Stimulated activated CD8-positive, alpha-beta memory T cell treated with anti-CD3 and anti-CD28 coated beads, Interleukin-4, amount 100 ng/mL, for 48 hours (primary cell): ENCODE measurements at regions not wholly inside any gene's neighbourhood (a gene's known extent, or its start where the extent isn't known, plus 50 kb on each side); places are given as distances from the start of the nearest gene placed in this dataset.

ENCODE experiments used
- DNase-seq: peaks from one replicate; pipeline ENCODE4 v3.0.0-alpha.2; 2020

- DNase-seq, result no peak
Observed at GRCh38 chr9:91073049-91073810, 271.6 kb downstream of the SYK start.

GRCh38 chr9:91073811-91074771 is 272.5 kb downstream of the SYK start:
- no peak for DNase-seq

- DNase-seq, result no peak
Observed at GRCh38 chr9:91074866-91075265, 273.2 kb downstream of the SYK start.

GRCh38 chr9:91075279-91075678 is 273.7 kb downstream of the SYK start:
- DNase-seq, result no peak

- no peak for DNase-seq
Observed at GRCh38 chr9:91077624-91078368, 276.2 kb downstream of the SYK start.

GRCh38 chr9:91078369-91078695 is 276.7 kb downstream of the SYK start:
- no peak for DNase-seq

- DNase-seq, result no peak
Observed at GRCh38 chr9:91082731-91083130, 279.0 kb downstream of the AUH start.

GRCh38 chr9:91084896-91085516 is 276.7 kb downstream of the AUH start:
- no peak for DNase-seq

- no peak for DNase-seq
Observed at GRCh38 chr9:91085517-91086291, 276.0 kb downstream of the AUH start.

GRCh38 chr9:91086657-91087461 is 274.9 kb downstream of the AUH start:
- no peak for DNase-seq

- DNase-seq, result no peak
Observed at GRCh38 chr9:91087462-91087759, 274.3 kb downstream of the AUH start.

- no peak for DNase-seq
Observed at GRCh38 chr9:91089405-91090129, 272.2 kb downstream of the AUH start.

- no peak for DNase-seq
Observed at GRCh38 chr9:91090130-91090410, 271.6 kb downstream of the AUH start.

- no peak for DNase-seq
Observed at GRCh38 chr9:91092214-91092613, 269.5 kb downstream of the AUH start.

GRCh38 chr9:91094324-91095088 is 267.2 kb downstream of the AUH start:
- DNase-seq, result no peak

- DNase-seq, result no peak
Observed at GRCh38 chr9:91098203-91098850, 263.4 kb downstream of the AUH start.

GRCh38 chr9:91099436-91099835 is 262.3 kb downstream of the AUH start:
- DNase-seq, result no peak

GRCh38 chr9:91100878-91101450 is 260.8 kb downstream of the AUH start:
- peak; percentile 52 for DNase-seq

- DNase-seq, result peak; percentile 87
Observed at GRCh38 chr9:91101611-91102168, 260.0 kb downstream of the AUH start.
